ENCODE measurements at regions not wholly inside any gene's neighbourhood (a gene's known extent, or its start where the extent isn't known, plus 50 kb on each side); places are given as distances from the start of the nearest gene placed in this dataset.

DNA sequence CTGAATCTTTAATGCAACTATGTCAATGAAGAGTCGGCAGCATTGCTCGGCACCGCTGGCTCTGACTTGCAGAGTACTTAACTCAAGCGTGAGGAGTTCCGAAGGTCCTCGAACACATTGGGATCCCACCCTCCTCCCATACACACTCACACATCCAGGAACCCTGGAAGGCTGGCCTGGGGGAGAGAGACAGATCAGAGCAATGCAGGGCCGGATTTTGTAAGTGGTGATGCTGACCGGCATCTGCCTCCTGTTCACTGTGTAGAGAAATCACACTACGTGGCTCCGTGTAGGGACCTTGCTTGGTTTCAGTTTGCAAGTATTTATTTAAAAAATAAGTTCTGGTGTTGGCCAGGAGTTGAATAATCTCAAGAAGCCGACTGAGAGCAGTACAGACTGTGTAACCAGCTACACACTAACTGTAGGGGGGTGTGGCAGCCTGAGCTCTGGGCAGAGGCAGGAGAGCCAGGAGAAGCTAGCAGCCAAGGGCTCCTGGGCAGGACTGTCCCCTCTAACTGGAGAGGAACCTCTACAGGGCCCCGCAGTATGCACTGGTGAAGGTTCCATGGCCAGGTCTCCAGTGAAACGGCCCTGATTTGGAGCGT lies 190.2 kb upstream of the TNRC6C start:
- TF ChIP-seq MYC (CRISPR knock-in tag; IDR thresholded peaks at IDR 0.05; ENCODE audit: borderline replicate concordance) (no peak), RXRA (CRISPR knock-in tag; IDR thresholded peaks at IDR 0.05) (no peak)
- TF ChIP-seq, protein P1, sequence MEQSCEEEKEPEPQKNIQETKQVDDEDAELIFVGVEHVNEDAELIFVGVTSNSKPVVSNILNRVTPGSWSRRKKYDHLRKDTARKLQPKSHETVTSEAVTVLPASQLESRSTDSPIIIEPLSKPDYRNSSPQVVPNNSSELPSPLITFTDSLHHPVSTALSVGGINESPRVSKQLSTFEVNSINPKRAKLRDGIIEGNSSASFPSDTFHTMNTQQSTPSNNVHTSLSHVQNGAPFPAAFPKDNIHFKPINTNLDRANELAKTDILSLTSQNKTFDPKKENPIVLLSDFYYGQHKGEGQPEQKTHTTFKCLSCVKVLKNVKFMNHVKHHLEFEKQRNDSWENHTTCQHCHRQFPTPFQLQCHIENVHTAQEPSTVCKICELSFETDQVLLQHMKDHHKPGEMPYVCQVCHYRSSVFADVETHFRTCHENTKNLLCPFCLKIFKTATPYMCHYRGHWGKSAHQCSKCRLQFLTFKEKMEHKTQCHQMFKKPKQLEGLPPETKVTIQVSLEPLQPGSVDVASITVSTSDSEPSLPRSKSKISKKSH (CRISPR knock-in tag; IDR thresholded peaks at IDR 0.05; ENCODE audit: borderline replicate concordance), result no peak
- TF ChIP-seq, protein P2, sequence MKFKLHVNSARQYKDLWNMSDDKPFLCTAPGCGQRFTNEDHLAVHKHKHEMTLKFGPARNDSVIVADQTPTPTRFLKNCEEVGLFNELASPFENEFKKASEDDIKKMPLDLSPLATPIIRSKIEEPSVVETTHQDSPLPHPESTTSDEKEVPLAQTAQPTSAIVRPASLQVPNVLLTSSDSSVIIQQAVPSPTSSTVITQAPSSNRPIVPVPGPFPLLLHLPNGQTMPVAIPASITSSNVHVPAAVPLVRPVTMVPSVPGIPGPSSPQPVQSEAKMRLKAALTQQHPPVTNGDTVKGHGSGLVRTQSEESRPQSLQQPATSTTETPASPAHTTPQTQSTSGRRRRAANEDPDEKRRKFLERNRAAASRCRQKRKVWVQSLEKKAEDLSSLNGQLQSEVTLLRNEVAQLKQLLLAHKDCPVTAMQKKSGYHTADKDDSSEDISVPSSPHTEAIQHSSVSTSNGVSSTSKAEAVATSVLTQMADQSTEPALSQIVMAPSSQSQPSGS (CRISPR knock-in tag; IDR thresholded peaks at IDR 0.05), result no peak

All from HepG2 (cell line).